Endothelial cell (in vitro differentiated cells): ENCODE measurements at regions not wholly inside any gene's neighbourhood (a gene's known extent, or its start where the extent isn't known, plus 50 kb on each side); places are given as distances from the start of the nearest gene placed in this dataset.

Source experiments
- DNase-seq: peaks from one replicate; pipeline ENCODE4 v3.0.0; 2021; ENCODE audit warnings: low spot score
- H3K27ac Mint-ChIP-seq: one replicate; pipeline ENCODE4 v1.8.0; 2021; ENCODE audit warnings: mixed read lengths, inconsistent platforms; ENCODE audit not compliant: unreplicated experiment
- H3K27me3 Mint-ChIP-seq: one replicate; pipeline ENCODE4 v1.8.0; 2021; ENCODE audit warnings: mild to moderate bottlenecking, moderate library complexity, mixed read lengths, inconsistent platforms; ENCODE audit not compliant: unreplicated experiment
- H3K36me3 Mint-ChIP-seq: one replicate; pipeline ENCODE4 v1.8.0; 2021; ENCODE audit warnings: mild to moderate bottlenecking, low read depth, mixed read lengths, inconsistent platforms; ENCODE audit not compliant: unreplicated experiment
- H3K4me1 Mint-ChIP-seq: one replicate; pipeline ENCODE4 v1.8.0; 2021; ENCODE audit warnings: mild to moderate bottlenecking, mixed read lengths, inconsistent platforms; ENCODE audit not compliant: unreplicated experiment
- H3K4me3 Mint-ChIP-seq: one replicate; pipeline ENCODE4 v1.8.0; 2021; ENCODE audit warnings: mild to moderate bottlenecking, mixed read lengths, inconsistent platforms; ENCODE audit not compliant: unreplicated experiment
- H3K9me3 Mint-ChIP-seq: one replicate; pipeline ENCODE4 v1.8.0; 2021; ENCODE audit warnings: mixed read lengths, inconsistent platforms; ENCODE audit not compliant: unreplicated experiment
- TF ChIP-seq, protein P1 (sequence below): fragments of 200-600 bp; sonication (generic); IDR thresholded peaks from one replicate; pipeline ENCODE4 v1.5.0; 2021; ENCODE audit warnings: antibody characterized with exemption; ENCODE audit not compliant: unreplicated experiment

DNA sequence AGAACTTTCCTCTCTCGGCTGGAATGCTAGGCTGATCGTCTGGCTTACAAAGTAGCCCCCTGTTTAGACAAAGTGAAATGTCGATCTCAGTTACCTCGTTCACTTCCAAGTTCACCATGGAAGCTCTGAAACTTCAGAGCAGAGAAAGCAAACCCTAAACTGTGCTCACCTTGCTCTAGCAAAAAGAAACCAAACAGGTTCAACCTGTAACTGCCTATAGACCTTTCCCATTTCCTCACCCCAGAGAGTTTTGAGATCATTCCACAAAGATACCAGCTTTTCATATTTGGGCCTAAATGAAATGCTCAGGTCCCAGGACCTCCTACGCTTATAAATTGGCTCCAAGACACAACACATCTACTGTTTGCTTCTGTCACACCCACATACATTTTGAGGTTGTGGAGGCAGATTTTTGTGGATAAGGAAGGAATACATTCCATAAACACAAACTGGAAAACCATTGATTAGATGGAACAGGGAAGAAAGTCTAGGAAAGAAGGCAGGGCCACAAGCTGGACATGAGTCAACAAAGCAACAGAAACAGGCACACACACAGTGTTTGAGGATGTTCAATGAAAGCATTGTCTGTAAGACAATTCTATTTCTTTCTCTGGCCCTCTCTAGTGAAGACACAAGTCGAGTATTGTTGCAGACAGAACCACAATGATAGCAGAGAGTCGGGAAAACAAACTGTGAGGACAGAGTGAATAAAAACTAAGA lies 52.8 kb upstream of the TGIF1 start:
- no peak overlapping the region for H3K27ac Mint-ChIP-seq
- TF ChIP-seq, protein P1, sequence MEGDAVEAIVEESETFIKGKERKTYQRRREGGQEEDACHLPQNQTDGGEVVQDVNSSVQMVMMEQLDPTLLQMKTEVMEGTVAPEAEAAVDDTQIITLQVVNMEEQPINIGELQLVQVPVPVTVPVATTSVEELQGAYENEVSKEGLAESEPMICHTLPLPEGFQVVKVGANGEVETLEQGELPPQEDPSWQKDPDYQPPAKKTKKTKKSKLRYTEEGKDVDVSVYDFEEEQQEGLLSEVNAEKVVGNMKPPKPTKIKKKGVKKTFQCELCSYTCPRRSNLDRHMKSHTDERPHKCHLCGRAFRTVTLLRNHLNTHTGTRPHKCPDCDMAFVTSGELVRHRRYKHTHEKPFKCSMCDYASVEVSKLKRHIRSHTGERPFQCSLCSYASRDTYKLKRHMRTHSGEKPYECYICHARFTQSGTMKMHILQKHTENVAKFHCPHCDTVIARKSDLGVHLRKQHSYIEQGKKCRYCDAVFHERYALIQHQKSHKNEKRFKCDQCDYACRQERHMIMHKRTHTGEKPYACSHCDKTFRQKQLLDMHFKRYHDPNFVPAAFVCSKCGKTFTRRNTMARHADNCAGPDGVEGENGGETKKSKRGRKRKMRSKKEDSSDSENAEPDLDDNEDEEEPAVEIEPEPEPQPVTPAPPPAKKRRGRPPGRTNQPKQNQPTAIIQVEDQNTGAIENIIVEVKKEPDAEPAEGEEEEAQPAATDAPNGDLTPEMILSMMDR = no peak
- no peak overlapping the region for H3K4me3 Mint-ChIP-seq

DNA sequence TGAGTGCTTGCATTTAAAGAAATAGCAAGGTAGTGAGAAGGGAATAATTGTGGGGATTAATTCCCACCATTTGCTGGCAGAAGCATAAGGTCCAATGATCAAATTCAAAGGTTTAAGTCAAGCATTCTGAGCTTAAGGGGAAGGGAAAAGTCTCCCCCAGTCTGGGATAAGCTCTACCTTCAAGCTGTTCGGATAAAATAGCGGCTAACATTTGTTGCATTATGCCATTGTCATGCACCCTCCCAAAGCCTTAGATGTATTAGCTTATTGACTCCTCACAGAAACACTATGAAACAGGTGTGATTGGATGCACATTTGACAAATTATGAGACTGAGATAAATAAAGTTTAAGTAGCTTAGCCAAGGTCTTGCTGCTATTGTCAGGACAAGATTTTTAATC lies 52.2 kb upstream of the TGIF1 start:
- H3K4me1 Mint-ChIP-seq = no peaks in the 10 kb centered on the region
- TF ChIP-seq, protein P1 = no peak
- H3K4me3 Mint-ChIP-seq = no peak overlapping the region
- H3K27ac Mint-ChIP-seq = no peak overlapping the region
- no peaks in the 10 kb centered on the region for H3K9me3 Mint-ChIP-seq
- peaks cover 4% of the 10 kb centered on the region for H3K27me3 Mint-ChIP-seq
- H3K36me3 Mint-ChIP-seq = no peaks in the 10 kb centered on the region
- DNase-seq = no peak

More for the DNA sequence above, 52.8 kb upstream of the TGIF1 start:
- Mint-ChIP-seq H3K9me3 (no peaks in the 10 kb centered on the region), H3K4me1 (no peaks in the 10 kb centered on the region), H3K27me3 (peaks cover 4% of the 10 kb centered on the region), H3K36me3 (no peaks in the 10 kb centered on the region)
- DNase-seq = no peak
